ENCODE measurements at regions not wholly inside any gene's neighbourhood (a gene's known extent, or its start where the extent isn't known, plus 50 kb on each side); places are given as distances from the start of the nearest gene placed in this dataset.

- ChIA-PET CTCF (interaction anchor here (0.8 kb wide), 1 partner anchor 11 kb away, joined by 3 read pairs; no protein-coding TSS in a partner anchor), POLR2A (no interaction called here)
- no peak for DNase-seq (ENCODE audit: low read depth in 1 of 2, low spot score in 1 of 2)
- Histone ChIP-seq H3K9me3 (peaks cover 3% of the 10 kb centered on the region; the same call in 1 of the 3 replicates), H3K27ac (no peak overlapping the region), H3K4me1 (peaks cover 23% of the 10 kb centered on the region), H3K4me2 (no peak overlapping the region), H3K4me3 (no peak overlapping the region)
- TF ChIP-seq, protein P1, sequence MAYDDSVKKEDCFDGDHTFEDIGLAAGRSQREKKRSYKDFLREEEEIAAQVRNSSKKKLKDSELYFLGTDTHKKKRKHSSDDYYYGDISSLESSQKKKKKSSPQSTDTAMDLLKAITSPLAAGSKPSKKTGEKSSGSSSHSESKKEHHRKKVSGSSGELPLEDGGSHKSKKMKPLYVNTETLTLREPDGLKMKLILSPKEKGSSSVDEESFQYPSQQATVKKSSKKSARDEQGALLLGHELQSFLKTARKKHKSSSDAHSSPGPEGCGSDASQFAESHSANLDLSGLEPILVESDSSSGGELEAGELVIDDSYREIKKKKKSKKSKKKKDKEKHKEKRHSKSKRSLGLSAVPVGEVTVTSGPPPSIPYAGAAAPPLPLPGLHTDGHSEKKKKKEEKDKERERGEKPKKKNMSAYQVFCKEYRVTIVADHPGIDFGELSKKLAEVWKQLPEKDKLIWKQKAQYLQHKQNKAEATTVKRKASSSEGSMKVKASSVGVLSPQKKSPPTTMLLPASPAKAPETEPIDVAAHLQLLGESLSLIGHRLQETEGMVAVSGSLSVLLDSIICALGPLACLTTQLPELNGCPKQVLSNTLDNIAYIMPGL (CRISPR knock-in tag; IDR thresholded peaks at IDR 0.05; ENCODE audit: borderline replicate concordance): no peak
- TF ChIP-seq CHD4 (IDR thresholded peaks at IDR 0.05; ENCODE audit: borderline replicate concordance) (no peak), RFX5 (IDR thresholded peaks at IDR 0.05) (no peak), BHLHE40 (IDR thresholded peaks at IDR 0.05; ENCODE audit: low read depth, low read length) (no peak), EP300 (IDR thresholded peaks at IDR 0.05) (no peak), RAD21 (conservative IDR thresholded peaks at IDR 0.05 in 1 of 2, IDR thresholded peaks at IDR 0.05 in 1 of 2) (no peak), ZNF302 (CRISPR knock-in tag; IDR thresholded peaks at IDR 0.05) (no peak), CBX8 (IDR thresholded peaks at IDR 0.05) (no peak), NR3C1 (IDR thresholded peaks at IDR 0.05) (no peak), REST (IDR thresholded peaks at IDR 0.05) (no peak), USF2 (IDR thresholded peaks at IDR 0.05) (no peak), HOXB13 (CRISPR knock-in tag; IDR thresholded peaks at IDR 0.05; ENCODE audit: low read depth) (no peak), PHF8 (IDR thresholded peaks at IDR 0.05; ENCODE audit: borderline replicate concordance, low read depth) (no peak), FOSB (CRISPR knock-in tag; IDR thresholded peaks at IDR 0.05) (no peak), ZSCAN20 (CRISPR knock-in tag; IDR thresholded peaks at IDR 0.05) (no peak)
- TF ChIP-seq, protein P2, sequence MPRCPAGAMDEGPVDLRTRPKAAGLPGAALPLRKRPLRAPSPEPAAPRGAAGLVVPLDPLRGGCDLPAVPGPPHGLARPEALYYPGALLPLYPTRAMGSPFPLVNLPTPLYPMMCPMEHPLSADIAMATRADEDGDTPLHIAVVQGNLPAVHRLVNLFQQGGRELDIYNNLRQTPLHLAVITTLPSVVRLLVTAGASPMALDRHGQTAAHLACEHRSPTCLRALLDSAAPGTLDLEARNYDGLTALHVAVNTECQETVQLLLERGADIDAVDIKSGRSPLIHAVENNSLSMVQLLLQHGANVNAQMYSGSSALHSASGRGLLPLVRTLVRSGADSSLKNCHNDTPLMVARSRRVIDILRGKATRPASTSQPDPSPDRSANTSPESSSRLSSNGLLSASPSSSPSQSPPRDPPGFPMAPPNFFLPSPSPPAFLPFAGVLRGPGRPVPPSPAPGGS (IDR thresholded peaks at IDR 0.05): no peak
- TF ChIP-seq, protein P3, sequence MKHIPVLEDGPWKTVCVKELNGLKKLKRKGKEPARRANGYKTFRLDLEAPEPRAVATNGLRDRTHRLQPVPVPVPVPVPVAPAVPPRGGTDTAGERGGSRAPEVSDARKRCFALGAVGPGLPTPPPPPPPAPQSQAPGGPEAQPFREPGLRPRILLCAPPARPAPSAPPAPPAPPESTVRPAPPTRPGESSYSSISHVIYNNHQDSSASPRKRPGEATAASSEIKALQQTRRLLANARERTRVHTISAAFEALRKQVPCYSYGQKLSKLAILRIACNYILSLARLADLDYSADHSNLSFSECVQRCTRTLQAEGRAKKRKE (CRISPR knock-in tag; IDR thresholded peaks at IDR 0.05; ENCODE audit: low read depth): no peak
- no peak for ATAC-seq
- no peak for FAIRE-seq
These were observed 92.7 kb upstream of the SLC38A2 start for GRCh38 chr12:46465307-46465706.

- H3K27ac ChIP-seq: no peak overlapping the region
- peaks cover 3% of the 10 kb centered on the region; the same call in 1 of the 3 replicates for H3K9me3 ChIP-seq
- DNase-seq (ENCODE audit: low read depth in 1 of 2, low spot score in 1 of 2) (no peak), FAIRE-seq (no peak), ATAC-seq (no peak)
- CTCF ChIA-PET: interaction anchor here (0.7 to 0.8 kb wide), 2 partner anchors 12 to 592 kb away, joined by 3 read pairs; no protein-coding TSS in a partner anchor
- WGBS (ENCODE audit: missing lambda C conversion rate): 93% methylated on average over 3 of the region's 3 CpGs
- H3K4me1 ChIP-seq: peaks cover 23% of the 10 kb centered on the region
- no peak overlapping the region for H3K4me2 ChIP-seq
- POLR2A ChIA-PET: no interaction called here
- no peak overlapping the region for H3K4me3 ChIP-seq
- TF ChIP-seq EHF (CRISPR knock-in tag; IDR thresholded peaks at IDR 0.05) (no peak), CTCF (IDR thresholded peaks at IDR 0.05) (no peak), CBX8 (IDR thresholded peaks at IDR 0.05) (no peak), RFX5 (IDR thresholded peaks at IDR 0.05) (no peak), ZNF302 (CRISPR knock-in tag; IDR thresholded peaks at IDR 0.05) (no peak), FOXS1 (CRISPR knock-in tag; IDR thresholded peaks at IDR 0.05) (no peak), FOSL2 (IDR thresholded peaks at IDR 0.05) (no peak), FOSL2 (CRISPR knock-in tag; IDR thresholded peaks at IDR 0.05) (no peak), HOXA7 (CRISPR knock-in tag; IDR thresholded peaks at IDR 0.05) (no peak), CHD2 (IDR thresholded peaks at IDR 0.05; ENCODE audit: low read length, partially characterized antibody) (no peak), MYC (IDR thresholded peaks at IDR 0.05; ENCODE audit: borderline replicate concordance, low read length) (no peak)
- TF ChIP-seq, protein P4, sequence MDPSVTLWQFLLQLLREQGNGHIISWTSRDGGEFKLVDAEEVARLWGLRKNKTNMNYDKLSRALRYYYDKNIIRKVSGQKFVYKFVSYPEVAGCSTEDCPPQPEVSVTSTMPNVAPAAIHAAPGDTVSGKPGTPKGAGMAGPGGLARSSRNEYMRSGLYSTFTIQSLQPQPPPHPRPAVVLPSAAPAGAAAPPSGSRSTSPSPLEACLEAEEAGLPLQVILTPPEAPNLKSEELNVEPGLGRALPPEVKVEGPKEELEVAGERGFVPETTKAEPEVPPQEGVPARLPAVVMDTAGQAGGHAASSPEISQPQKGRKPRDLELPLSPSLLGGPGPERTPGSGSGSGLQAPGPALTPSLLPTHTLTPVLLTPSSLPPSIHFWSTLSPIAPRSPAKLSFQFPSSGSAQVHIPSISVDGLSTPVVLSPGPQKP (IDR thresholded peaks at IDR 0.05; ENCODE audit: low read depth, low read length): no peak
These were observed 92.3 kb upstream of the SLC38A2 start for GRCh38 chr12:46464863-46465262.

All from A549 (cell line).